H1 (cell line): ENCODE measurements at regions not wholly inside any gene's neighbourhood (a gene's known extent, or its start where the extent isn't known, plus 50 kb on each side); places are given as distances from the start of the nearest gene placed in this dataset.

Experiments used
- CTCF ChIA-PET: fragments of 300-600 bp; sonication (Branson Sonifier 250); formaldehyde crosslinking; loops from one replicate; lab custom pipeline; 2021; ENCODE audit not compliant: partially characterized antibody; lab: Charles Lee
- POLR2A ChIA-PET: fragments of 300-600 bp; sonication (Branson Sonifier 250); formaldehyde crosslinking; loops from one replicate; lab custom pipeline; 2021; ENCODE audit warnings: inconsistent platforms; ENCODE audit not compliant: partially characterized antibody; lab: Charles Lee
- DNase-seq, 2 experiments: peaks; one replicate each; pipeline versions ENCODE4 v3.0.0 to v3.0.0-alpha.2; 2010 to 2022; ENCODE audit warnings: low spot score in 2 of 2, low read depth in 1 of 2, mixed read lengths in 1 of 2
- FAIRE-seq: peaks from 2 replicates; lab custom pipeline; 2011; peaks lifted over from hg19 to GRCh38; lab: Jason Lieb, UNC
- H2AFZ ChIP-seq: 2 replicates; pipeline ENCODE4 v1.8.1; 2012; ENCODE audit warnings: low read length, inconsistent platforms
- H2AK5ac ChIP-seq: 2 replicates; pipeline ENCODE4 v1.6.1; 2013; ENCODE audit warnings: low read depth, low read length
- H2BK120ac ChIP-seq: replicated peaks from 2 replicates; pipeline ENCODE3; 2013; ENCODE audit warnings: low read depth, low read length, inconsistent platforms
- H2BK12ac ChIP-seq: 2 replicates; pipeline ENCODE4 v1.6.1; 2013; ENCODE audit warnings: low read depth, low read length
- H2BK15ac ChIP-seq: 2 replicates; pipeline ENCODE4 v1.6.1; 2013; ENCODE audit warnings: low read length
- H2BK20ac ChIP-seq: 2 replicates; pipeline ENCODE4 v1.6.1; 2013; ENCODE audit warnings: low read length
- H2BK5ac ChIP-seq: 2 replicates; pipeline ENCODE4 v1.6.1; 2013; ENCODE audit warnings: low read depth, low read length
- H3K14ac ChIP-seq: 2 replicates; pipeline ENCODE4 v1.6.1; 2013; ENCODE audit warnings: inconsistent platforms; ENCODE audit not compliant: insufficient read length
- H3K18ac ChIP-seq: 2 replicates; pipeline ENCODE4 v1.6.1; 2013; ENCODE audit warnings: low read length; ENCODE audit errors: extremely low read depth
- H3K23ac ChIP-seq: 2 replicates; pipeline ENCODE4 v1.6.1; 2013; ENCODE audit warnings: inconsistent platforms; ENCODE audit not compliant: insufficient read length
- H3K23me2 ChIP-seq: 2 replicates; pipeline ENCODE4 v1.6.1; 2013; ENCODE audit warnings: low read depth, low read length
- H3K27ac ChIP-seq: 2 replicates; pipeline ENCODE4 v1.6.1; 2011; ENCODE audit warnings: low read depth, low read length, inconsistent platforms
- H3K27me3 ChIP-seq, 4 experiments: replicated peaks in 1 of 4; 1 replicate in 1 of 4; 2 replicates in 3 of 4; pipeline versions ENCODE4 v1.6.1 to v1.8.1; 2011 to 2013; ENCODE audit warnings: low read length in 3 of 4, mild to moderate bottlenecking in 3 of 4, inconsistent platforms in 2 of 4, mixed read lengths in 2 of 4, moderate library complexity in 1 of 4; ENCODE audit not compliant: control insufficient read depth in 3 of 4, insufficient read depth in 3 of 4; ENCODE audit errors: extremely low read depth in 1 of 4
- H3K36me3 ChIP-seq, 4 experiments: 2 replicates each; pipeline versions ENCODE4 v1.6.1 to v1.8.1; 2011 to 2013; ENCODE audit warnings: mild to moderate bottlenecking in 4 of 4, low read length in 3 of 4, moderate library complexity in 2 of 4, control low read depth in 1 of 4, inconsistent platforms in 1 of 4; ENCODE audit not compliant: insufficient read depth in 4 of 4, control insufficient read depth in 2 of 4
- H3K4ac ChIP-seq: replicated peaks from 2 replicates; pipeline ENCODE3; 2013; ENCODE audit warnings: low read length, low read depth, mixed read lengths, inconsistent platforms; ENCODE audit not compliant: insufficient read length
- H3K4me1 ChIP-seq, 4 experiments: replicated peaks in 1 of 4; 1 replicate in 1 of 4; 2 replicates in 3 of 4; pipeline versions ENCODE4 v1.6.1 to v1.8.1; 2011 to 2013; ENCODE audit warnings: low read length in 3 of 4, inconsistent platforms in 2 of 4, mixed read lengths in 1 of 4; ENCODE audit not compliant: insufficient read depth in 4 of 4, control insufficient read depth in 3 of 4
- H3K4me2 ChIP-seq, 2 experiments: 2 replicates each; pipeline versions ENCODE4 v1.6.1 to v1.8.1; 2011 to 2013; ENCODE audit warnings: low read depth in 2 of 2, low read length in 2 of 2, control low read depth in 1 of 2, inconsistent platforms in 1 of 2, mild to moderate bottlenecking in 1 of 2; ENCODE audit not compliant: insufficient read depth in 1 of 2
- H3K4me3 ChIP-seq, 4 experiments: fragments of 200-600, 300-600 bp in 1 of 4; sonication (generic), shearing (Covaris generic), sonication (Bioruptor Twin) in 1 of 4; 2 replicates each; pipeline versions ENCODE4 v1.5.1 to v1.8.1; 2011 to 2016; ENCODE audit warnings: low read length in 4 of 4, low read depth in 3 of 4, control low read depth in 2 of 4, inconsistent platforms in 2 of 4, mild to moderate bottlenecking in 2 of 4, mixed read lengths in 1 of 4, moderate library complexity in 1 of 4; ENCODE audit not compliant: insufficient read depth in 2 of 4; ENCODE audit errors: extremely low read depth in 1 of 4
- H3K56ac ChIP-seq: replicated peaks from 2 replicates; pipeline ENCODE3; 2013; ENCODE audit warnings: low read depth, mild to moderate bottlenecking, mixed read lengths, low read length, inconsistent platforms; ENCODE audit not compliant: insufficient read length
- H3K79me1 ChIP-seq: 2 replicates; pipeline ENCODE4 v1.6.1; 2013; ENCODE audit warnings: low read depth, low read length, control low read depth
- H3K79me2 ChIP-seq, 2 experiments: 2 replicates each; pipeline versions ENCODE4 v1.6.1 to v1.8.1; 2012 to 2013; ENCODE audit warnings: low read length in 2 of 2, mild to moderate bottlenecking in 2 of 2, inconsistent platforms in 1 of 2; ENCODE audit not compliant: insufficient read depth in 2 of 2, control insufficient read depth in 1 of 2
- H3K9ac ChIP-seq, 4 experiments: replicated peaks in 1 of 4; 1 replicate in 1 of 4; 2 replicates in 3 of 4; pipeline versions ENCODE4 v1.6.1 to v1.8.1; 2011 to 2013; ENCODE audit warnings: low read depth in 3 of 4, low read length in 3 of 4, control low read depth in 2 of 4, mild to moderate bottlenecking in 2 of 4, moderate library complexity in 2 of 4, inconsistent platforms in 1 of 4; ENCODE audit errors: extremely low read depth in 1 of 4
- H3K9me3 ChIP-seq, 2 experiments: 2 replicates each; pipeline versions ENCODE4 v1.6.1 to v1.8.1; 2012 to 2013; ENCODE audit warnings: mild to moderate bottlenecking in 2 of 2, moderate library complexity in 2 of 2, control low read depth in 1 of 2, inconsistent platforms in 1 of 2, low read depth in 1 of 2, low read length in 1 of 2, mixed read lengths in 1 of 2; ENCODE audit not compliant: insufficient read depth in 2 of 2
- H4K20me1 ChIP-seq, 2 experiments: replicated peaks in 1 of 2; 2 replicates each; pipeline versions ENCODE3 to v1.8.1; 2011 to 2013; ENCODE audit warnings: inconsistent platforms in 2 of 2, low read length in 2 of 2, mild to moderate bottlenecking in 1 of 2; ENCODE audit not compliant: insufficient read depth in 2 of 2, control insufficient read depth in 1 of 2
- H4K5ac ChIP-seq: 2 replicates; pipeline ENCODE4 v1.6.1; 2013; ENCODE audit warnings: low read length, low read depth, mixed read lengths, inconsistent platforms; ENCODE audit not compliant: insufficient read length
- H4K8ac ChIP-seq: 2 replicates; pipeline ENCODE4 v1.8.0; 2013; ENCODE audit warnings: mild to moderate bottlenecking, moderate library complexity, low read length, inconsistent platforms; ENCODE audit not compliant: insufficient read depth; ENCODE audit errors: extremely low read depth
- H4K91ac ChIP-seq: replicated peaks from 2 replicates; pipeline ENCODE3; 2013; ENCODE audit warnings: low read length, mixed read lengths, inconsistent platforms; ENCODE audit not compliant: insufficient read length
- BRCA1 ChIP-seq: IDR thresholded peaks from 2 replicates; pipeline ENCODE4 v1.6.1; 2012; ENCODE audit warnings: low read depth, low read length, improper control_type of control experiment
- JUND ChIP-seq: IDR thresholded peaks from 2 replicates; pipeline ENCODE4 v1.6.1; 2011; ENCODE audit warnings: mild to moderate bottlenecking, improper control_type of control experiment, low read length
- WGBS, 2 experiments: shearing (Covaris generic) in 1 of 2; methylation state at CpG; one replicate each; pipeline versions ENCODE4 v1.1.6 to v1.1.7; 2013 to 2015; ENCODE audit warnings: low lambda C conversion rate in 2 of 2, mixed read lengths in 2 of 2, inconsistent platforms in 1 of 2, low coverage in 1 of 2, missing lambda C conversion rate in 1 of 2; ENCODE audit not compliant: insufficient replicate concordance in 2 of 2, insufficient coverage in 1 of 2, insufficient read length in 1 of 2; ENCODE audit errors: extremely low coverage in 1 of 2, missing lambda C conversion rate in 1 of 2; 5-methylcytosine and 5-hydroxymethylcytosine counted together
- TF ChIP-seq, protein P1 (sequence below): IDR thresholded peaks from 2 replicates; pipeline ENCODE4 v1.6.1; 2011; ENCODE audit warnings: low read depth, mild to moderate bottlenecking, low read length; ENCODE audit not compliant: insufficient read depth

- H2BK5ac ChIP-seq = no peak overlapping the region
- H3K23me2 ChIP-seq = no peaks in the 10 kb centered on the region
- H3K4ac ChIP-seq = no peak overlapping the region
- no peak overlapping the region for H4K5ac ChIP-seq
- peaks cover 2 to 18% (median 4%) of the 10 kb centered on the region in 4 experiments; a peak in 5 of 7 replicates for H3K4me1 ChIP-seq
- H2BK120ac ChIP-seq = no peak overlapping the region
- no peak overlapping the region for H2AK5ac ChIP-seq
- H2BK15ac ChIP-seq = no peak overlapping the region
- H3K79me1 ChIP-seq = no peaks in the 10 kb centered on the region
- H4K91ac ChIP-seq = no peak overlapping the region
- DNase-seq (no peak), FAIRE-seq (no peak)
- no peaks in the 10 kb centered on the region for H4K20me1 ChIP-seq
- H4K8ac ChIP-seq = no peak overlapping the region
- 53% methylated on average over 2 of the region's 2 CpGs; no CpG with 5 or more reads in 1 of the 2 experiments for WGBS, 2 experiments
- no peak overlapping the region for H3K4me2 ChIP-seq
- H2BK20ac ChIP-seq = no peak overlapping the region
- no peak overlapping the region for H3K18ac ChIP-seq
- H2BK12ac ChIP-seq = no peak overlapping the region
- H3K9me3 ChIP-seq = no peaks in the 10 kb centered on the region
- H3K27me3 ChIP-seq = no peaks in the 10 kb centered on the region
- H3K36me3 ChIP-seq = no peaks in the 10 kb centered on the region
- no peak overlapping the region for H3K27ac ChIP-seq
- no peak overlapping the region for H3K23ac ChIP-seq
- ChIA-PET CTCF (interaction anchor here (1.0 to 1.2 kb wide), 2 partner anchors 11 to 520 kb away, joined by 4 to 5 read pairs; no protein-coding TSS in a partner anchor), POLR2A (no interaction called here)
- no peak overlapping the region for H3K9ac ChIP-seq
- H2AFZ ChIP-seq = no peak overlapping the region
- H3K4me3 ChIP-seq = no peak overlapping the region
- H3K14ac ChIP-seq = no peak overlapping the region
- TF ChIP-seq, protein P1, sequence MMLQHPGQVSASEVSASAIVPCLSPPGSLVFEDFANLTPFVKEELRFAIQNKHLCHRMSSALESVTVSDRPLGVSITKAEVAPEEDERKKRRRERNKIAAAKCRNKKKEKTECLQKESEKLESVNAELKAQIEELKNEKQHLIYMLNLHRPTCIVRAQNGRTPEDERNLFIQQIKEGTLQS = no peak
- no peak for TF ChIP-seq JUND
- no peak for TF ChIP-seq BRCA1
- H3K56ac ChIP-seq = no peak overlapping the region
- H3K79me2 ChIP-seq = no peaks in the 10 kb centered on the region
These were observed 457.7 kb upstream of the SYT1 start for GRCh38 chr12:78406828-78407227.
